DOHH2 (cell line): ENCODE measurements at regions not wholly inside any gene's neighbourhood (a gene's known extent, or its start where the extent isn't known, plus 50 kb on each side); places are given as distances from the start of the nearest gene placed in this dataset.

Experiments used
- H3F3A ChIP-seq: fragments of 200-600 bp; sonication (generic), shearing (Covaris generic); 2 replicates; pipeline ENCODE4 v1.6.0; 2016; ENCODE audit warnings: antibody characterized with exemption, mild to moderate bottlenecking; ENCODE audit not compliant: control insufficient read depth, insufficient read depth
- H3K27ac ChIP-seq: fragments of 200-600 bp; sonication (generic); 2 replicates; pipeline ENCODE4 v1.5.1; 2014; ENCODE audit warnings: low read depth, mild to moderate bottlenecking, low read length, moderate library complexity
- H3K27me3 ChIP-seq: fragments of 200-600 bp; sonication (generic); 2 replicates; pipeline ENCODE4 v1.6.1; 2014; ENCODE audit warnings: mild to moderate bottlenecking, low read length, mixed read lengths; ENCODE audit not compliant: control insufficient read depth
- H3K36me3 ChIP-seq: fragments of 200-600 bp; sonication (generic); 2 replicates; pipeline ENCODE4 v1.6.1; 2014; ENCODE audit warnings: mild to moderate bottlenecking, low read length, moderate library complexity, mixed read lengths; ENCODE audit not compliant: control insufficient read depth
- H3K4me1 ChIP-seq: fragments of 200-600 bp; sonication (generic); 2 replicates; pipeline ENCODE4 v1.6.1; 2014; ENCODE audit warnings: mild to moderate bottlenecking, low read length, mixed read lengths; ENCODE audit not compliant: control insufficient read depth
- H3K4me2 ChIP-seq: fragments of 200-600 bp; sonication (generic); 2 replicates; pipeline ENCODE4 v1.6.0; 2014; ENCODE audit warnings: mild to moderate bottlenecking, low read length, moderate library complexity
- H3K4me3 ChIP-seq: fragments of 200-600 bp; sonication (generic); 2 replicates; pipeline ENCODE4 v1.5.1; 2014; ENCODE audit warnings: mild to moderate bottlenecking, low read length, mixed read lengths
- H3K79me2 ChIP-seq: fragments of 200-600 bp; sonication (generic); 2 replicates; pipeline ENCODE4 v1.6.1; 2014; ENCODE audit warnings: mild to moderate bottlenecking, low read length, mixed read lengths; ENCODE audit not compliant: control insufficient read depth
- H3K9me2 ChIP-seq: fragments of 200-600 bp; sonication (generic); replicated peaks from 2 replicates; pipeline ENCODE4 v1.6.1; 2014; ENCODE audit warnings: mild to moderate bottlenecking, low read length, mixed read lengths; ENCODE audit not compliant: control insufficient read depth
- H3K9me3 ChIP-seq: fragments of 200-600 bp; sonication (generic); 2 replicates; pipeline ENCODE4 v1.6.1; 2014; ENCODE audit warnings: antibody characterized with exemption, low read length, mixed read lengths; ENCODE audit not compliant: control insufficient read depth, insufficient read depth
- H4K20me1 ChIP-seq: fragments of 200-600 bp; sonication (generic); 2 replicates; pipeline ENCODE4 v1.6.0; 2014; ENCODE audit warnings: low read depth, mild to moderate bottlenecking, antibody characterized with exemption, low read length, moderate library complexity; ENCODE audit not compliant: control insufficient read depth, insufficient read depth
- CTCF ChIP-seq: fragments of 200-600 bp; sonication (generic); IDR thresholded peaks from one replicate; pipeline ENCODE4 v1.5.1; 2014; ENCODE audit warnings: antibody characterized with exemption, mild to moderate bottlenecking, low read depth, low read length; ENCODE audit not compliant: poor library complexity, severe bottlenecking
- EZH2phosphoT487 ChIP-seq: fragments of 200-600 bp; sonication (generic); IDR thresholded peaks from 2 replicates; pipeline ENCODE4 v1.6.1; 2017; ENCODE audit warnings: borderline replicate concordance, mild to moderate bottlenecking, antibody characterized with exemption, low read length, moderate library complexity, mixed read lengths

GRCh38 chr2:78564666-78565065 is 460.8 kb upstream of the REG3G start:
- no peaks in the 10 kb centered on the region for H4K20me1 ChIP-seq
- no peaks in the 10 kb centered on the region for H3K36me3 ChIP-seq
- no peaks in the 10 kb centered on the region for H3K9me3 ChIP-seq
- no peak overlapping the region for H3K4me3 ChIP-seq
- TF ChIP-seq EZH2phosphoT487 (no peak), CTCF (no peak)
- no peaks in the 10 kb centered on the region for H3K4me1 ChIP-seq
- no peaks in the 10 kb centered on the region for H3F3A ChIP-seq
- no peaks in the 10 kb centered on the region for H3K79me2 ChIP-seq
- no peak overlapping the region for H3K4me2 ChIP-seq
- H3K27ac ChIP-seq: no peak overlapping the region
- H3K9me2 ChIP-seq: no peaks in the 10 kb centered on the region
- H3K27me3 ChIP-seq: no peaks in the 10 kb centered on the region

GRCh38 chr2:78568782-78569373 is 456.6 kb upstream of the REG3G start:
- Histone ChIP-seq H3K36me3 (no peaks in the 10 kb centered on the region), H4K20me1 (no peaks in the 10 kb centered on the region), H3K9me2 (no peaks in the 10 kb centered on the region), H3K79me2 (no peaks in the 10 kb centered on the region), H3F3A (no peaks in the 10 kb centered on the region), H3K4me2 (no peak overlapping the region), H3K4me3 (no peak overlapping the region), H3K27me3 (no peaks in the 10 kb centered on the region), H3K27ac (no peak overlapping the region), H3K9me3 (no peaks in the 10 kb centered on the region), H3K4me1 (no peaks in the 10 kb centered on the region)
- TF ChIP-seq CTCF (no peak), EZH2phosphoT487 (no peak)

GRCh38 chr2:78576409-78576808 is 449.1 kb upstream of the REG3G start:
- Histone ChIP-seq H3K27ac (no peak overlapping the region), H3F3A (no peaks in the 10 kb centered on the region), H3K9me3 (no peaks in the 10 kb centered on the region), H3K36me3 (no peaks in the 10 kb centered on the region), H3K9me2 (no peaks in the 10 kb centered on the region), H3K27me3 (no peaks in the 10 kb centered on the region), H3K4me2 (no peak overlapping the region), H3K4me3 (no peak overlapping the region), H3K79me2 (no peaks in the 10 kb centered on the region), H4K20me1 (no peaks in the 10 kb centered on the region), H3K4me1 (no peaks in the 10 kb centered on the region)
- TF ChIP-seq CTCF: no peak
- TF ChIP-seq EZH2phosphoT487: no peak

- Histone ChIP-seq H3K9me3 (no peaks in the 10 kb centered on the region), H3K9me2 (no peaks in the 10 kb centered on the region), H3K4me3 (no peak overlapping the region), H3K27me3 (no peaks in the 10 kb centered on the region), H3K4me2 (no peak overlapping the region), H3K36me3 (no peaks in the 10 kb centered on the region), H3K27ac (no peak overlapping the region), H3K79me2 (no peaks in the 10 kb centered on the region), H3F3A (no peaks in the 10 kb centered on the region), H3K4me1 (no peaks in the 10 kb centered on the region), H4K20me1 (no peaks in the 10 kb centered on the region)
- TF ChIP-seq EZH2phosphoT487: no peak
- TF ChIP-seq CTCF: no peak
Observed at GRCh38 chr2:78585871-78586270, 439.6 kb upstream of the REG3G start.
